GM12878 (cell line): ENCODE measurements at regions not wholly inside any gene's neighbourhood (a gene's known extent, or its start where the extent isn't known, plus 50 kb on each side); places are given as distances from the start of the nearest gene placed in this dataset.

Experiments
- ATAC-seq: fragments of 200-7000 bp; cut with Tn5 transposase; 3 replicates; pipeline ENCODE4 v1.9.1; 2020; ENCODE audit warnings: mild to moderate bottlenecking, moderate library complexity
- BruUV-seq: library from RNA; stranded (reverse); fragments of 400-500 nt; replicated peaks from 2 replicates; lab custom pipeline; 2021; lab: Mats Ljungman, UMichigan
- CTCF ChIA-PET: fragments of 300-600 bp; sonication (Branson Sonifier 250); formaldehyde crosslinking; extraction: SDS; loops from one replicate; lab custom pipeline; 2021; ENCODE audit warnings: inconsistent platforms; lab: Yijun Ruan, JAX
- POLR2A ChIA-PET: fragments of 350-600 bp; formaldehyde crosslinking; extraction: SDS; loops from one replicate; lab custom pipeline; 2021; ENCODE audit warnings: inconsistent platforms; lab: Charles Lee
- RAD21 ChIA-PET: fragments of 300-600 bp; sonication (Branson Sonifier 250); formaldehyde crosslinking; loops from one replicate; lab custom pipeline; 2023; ENCODE audit warnings: antibody characterized with exemption; ENCODE audit not compliant: unreplicated experiment; lab: Charles Lee
- SMC1A ChIA-PET: fragments of 300-600 bp; sonication (Branson Sonifier 250); formaldehyde crosslinking; loops from one replicate; lab custom pipeline; 2023; ENCODE audit not compliant: unreplicated experiment, uncharacterized antibody; lab: Charles Lee
- DNase-seq: peaks from one replicate; pipeline ENCODE4 v3.0.0-alpha.2; 2011; ENCODE audit warnings: low read depth, low spot score
- FAIRE-seq: peaks from 3 replicates; lab custom pipeline; 2011; peaks lifted over from hg19 to GRCh38; lab: Jason Lieb, UNC
- H2AFZ ChIP-seq: 2 replicates; pipeline ENCODE4 v1.6.0; 2011; ENCODE audit warnings: low read depth, low read length, control low read depth; ENCODE audit not compliant: control insufficient read depth
- H3K27ac ChIP-seq: 2 replicates; pipeline ENCODE4 v1.5.1; 2011; ENCODE audit warnings: control low read depth; ENCODE audit not compliant: control insufficient read depth, insufficient read depth
- H3K27me3 ChIP-seq, 2 experiments: replicated peaks in 1 of 2; 2 replicates each; pipeline versions ENCODE4 v1.6.0 to v1.6.1; 2011; ENCODE audit warnings: low read length in 1 of 2; ENCODE audit not compliant: control insufficient read depth in 2 of 2, insufficient read depth in 2 of 2
- H3K36me3 ChIP-seq, 2 experiments: 2 replicates each; pipeline ENCODE4 v1.5.1; 2011; ENCODE audit warnings: low read length in 1 of 2; ENCODE audit not compliant: control insufficient read depth in 2 of 2, insufficient read depth in 2 of 2
- H3K4me1 ChIP-seq: 2 replicates; pipeline ENCODE4 v1.6.1; 2011; ENCODE audit warnings: mild to moderate bottlenecking, low read length, moderate library complexity, mixed read lengths; ENCODE audit not compliant: control insufficient read depth, insufficient read depth
- H3K4me2 ChIP-seq: 2 replicates; pipeline ENCODE4 v1.6.0; 2011; ENCODE audit warnings: control low read depth; ENCODE audit not compliant: control insufficient read depth, insufficient read depth
- H3K4me3 ChIP-seq: fragments of 200-600 bp; sonication (generic); 2 replicates; pipeline ENCODE4 v1.5.1; 2016
- H3K79me2 ChIP-seq: 2 replicates; pipeline ENCODE4 v1.6.0; 2011; ENCODE audit warnings: low read length; ENCODE audit not compliant: control insufficient read depth, insufficient read depth
- H3K9ac ChIP-seq: 2 replicates; pipeline ENCODE4 v1.8.0; 2011; ENCODE audit warnings: low read length, control low read depth, mixed read lengths; ENCODE audit not compliant: control insufficient read depth, insufficient read depth
- H3K9me3 ChIP-seq: replicated peaks from 3 replicates; pipeline ENCODE4 v1.5.1; 2011; ENCODE audit warnings: mild to moderate bottlenecking, low read length; ENCODE audit not compliant: control insufficient read depth, insufficient read depth
- H4K20me1 ChIP-seq: 2 replicates; pipeline ENCODE4 v1.6.0; 2011; ENCODE audit not compliant: control insufficient read depth, insufficient read depth
- BCL11A ChIP-seq: IDR thresholded peaks from 2 replicates; pipeline ENCODE4 v1.6.1; 2011; ENCODE audit warnings: low read depth, low read length
- ETV6 ChIP-seq, 2 experiments: fragments of 450-650 bp in 1 of 2; IDR thresholded peaks in 1 of 2; conservative IDR thresholded peaks in 1 of 2; 2 replicates each; pipeline ENCODE4 v1.6.1; 2014; ENCODE audit warnings: antibody characterized with exemption in 1 of 2, borderline replicate concordance in 1 of 2, low read depth in 1 of 2, mild to moderate bottlenecking in 1 of 2, moderate library complexity in 1 of 2
- MEF2B ChIP-seq: fragments of 450-650 bp; IDR thresholded peaks from 2 replicates; pipeline ENCODE4 v1.6.1; 2018; ENCODE audit warnings: mild to moderate bottlenecking, moderate library complexity; ENCODE audit not compliant: partially characterized antibody, poor library complexity, severe bottlenecking
- NKRF ChIP-seq: fragments of 450-650 bp; conservative IDR thresholded peaks from 2 replicates; pipeline ENCODE4 v1.6.1; 2017; ENCODE audit warnings: mild to moderate bottlenecking, moderate library complexity
- RCOR1 ChIP-seq: conservative IDR thresholded peaks from 2 replicates; pipeline ENCODE4 v1.6.1; 2012; ENCODE audit warnings: low read depth, low read length, improper control_type of control experiment
- SMAD5 ChIP-seq: IDR thresholded peaks from 2 replicates; pipeline ENCODE4 v1.6.1; 2016; ENCODE audit warnings: antibody characterized with exemption, low read depth
- SP1 ChIP-seq: IDR thresholded peaks from one replicate; pipeline ENCODE4 v1.6.1; 2011; ENCODE audit warnings: low read depth, low read length
- TCF3 ChIP-seq: IDR thresholded peaks from 2 replicates; pipeline ENCODE4 v1.6.1; 2012; ENCODE audit warnings: low read depth, mild to moderate bottlenecking, low read length, borderline replicate concordance; ENCODE audit not compliant: insufficient read depth
- WRNIP1 ChIP-seq: IDR thresholded peaks from 2 replicates; pipeline ENCODE4 v1.6.1; 2011; ENCODE audit warnings: low read depth, low read length, improper control_type of control experiment, borderline replicate concordance
- in situ Hi-C: fragments of 300-500 bp; cut with MboI; formaldehyde crosslinking; loops from 9 replicates; pipeline ENCODE4 v1.14.3; 2018; ENCODE audit warnings: mixed read lengths
- intact Hi-C: fragments of 100-400 bp; cut with micrococcal nuclease; formaldehyde crosslinking; loops from one replicate; pipeline ENCODE4 v1.14.2; 2022; ENCODE audit not compliant: unreplicated experiment
- TF ChIP-seq, protein P1 (sequence below): fragments of 450-650 bp; IDR thresholded peaks from 2 replicates; pipeline ENCODE4 v1.6.1; 2018; ENCODE audit warnings: borderline replicate concordance, mild to moderate bottlenecking; ENCODE audit not compliant: partially characterized antibody
- TF ChIP-seq, protein P2 (sequence below): fragments of 450-650 bp; IDR thresholded peaks from 2 replicates; pipeline ENCODE4 v1.6.1; 2018; ENCODE audit warnings: mild to moderate bottlenecking, low read depth, moderate library complexity; ENCODE audit not compliant: partially characterized antibody

GRCh38 chr2:48829569-48829968, 74.0 kb upstream of the LHCGR start:
- no peak for TF ChIP-seq MEF2B
- no peak for TF ChIP-seq ETV6 (conservative IDR thresholded peaks at IDR 0.05 in 1 of 2, IDR thresholded peaks at IDR 0.05 in 1 of 2; ENCODE audit: borderline replicate concordance in 1 of 2, low read depth in 1 of 2)
- TF ChIP-seq TCF3 = no peak
- TF ChIP-seq RCOR1 = no peak
- no peak for TF ChIP-seq WRNIP1
- no peak for TF ChIP-seq SMAD5
- BruUV-seq = no TSS peak
- ChIA-PET RAD21 (no interaction called here), CTCF (no interaction called here), POLR2A (no interaction called here), SMC1A (no interaction called here)
- no peaks in the 10 kb centered on the region for H3K79me2 ChIP-seq
- no peaks in the 10 kb centered on the region for H3K36me3 ChIP-seq
- no peak overlapping the region for H3K27ac ChIP-seq
- intact Hi-C loops (no loop called here), in situ Hi-C loops (no loop called here)
- no peak overlapping the region for H3K9ac ChIP-seq
- H3K4me2 ChIP-seq = no peak overlapping the region
- H3K9me3 ChIP-seq = no peaks in the 10 kb centered on the region
- no peaks in the 10 kb centered on the region for H3K4me1 ChIP-seq
- ATAC-seq = no peak
- H3K4me3 ChIP-seq = no peak overlapping the region
- no peak overlapping the region for H2AFZ ChIP-seq
- FAIRE-seq = no peak
- H4K20me1 ChIP-seq = no peaks in the 10 kb centered on the region
- DNase-seq = no peak
- 0 out of 4 replicates have a peak, but pooled peaks cover 0 to 1% of the 10 kb centered on the region in 2 experiments for H3K27me3 ChIP-seq

DNA sequence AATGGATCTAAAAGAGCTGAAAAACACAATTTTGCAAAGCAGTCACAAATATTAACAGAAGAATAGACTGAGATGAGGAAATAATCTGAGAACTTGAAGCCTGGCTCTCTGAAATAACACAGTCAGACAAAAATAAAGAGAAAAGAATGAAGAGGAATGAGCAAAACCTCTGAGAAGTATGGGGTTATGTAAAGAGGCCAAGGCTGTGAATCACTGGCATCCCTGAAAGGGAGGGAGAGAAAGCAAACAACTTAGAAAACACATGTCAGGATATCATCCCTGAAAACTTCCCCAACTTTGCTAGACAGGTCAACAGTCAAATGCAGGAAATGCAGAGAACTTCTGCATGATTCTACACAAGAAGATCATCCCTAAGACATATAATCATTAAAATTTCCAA, 73.5 kb upstream of the LHCGR start:
- no TSS peak for BruUV-seq
- in situ Hi-C loops = no loop called here
- TF ChIP-seq BCL11A (no peak), NKRF (no peak), SP1 (no peak)
- TF ChIP-seq, protein P1, sequence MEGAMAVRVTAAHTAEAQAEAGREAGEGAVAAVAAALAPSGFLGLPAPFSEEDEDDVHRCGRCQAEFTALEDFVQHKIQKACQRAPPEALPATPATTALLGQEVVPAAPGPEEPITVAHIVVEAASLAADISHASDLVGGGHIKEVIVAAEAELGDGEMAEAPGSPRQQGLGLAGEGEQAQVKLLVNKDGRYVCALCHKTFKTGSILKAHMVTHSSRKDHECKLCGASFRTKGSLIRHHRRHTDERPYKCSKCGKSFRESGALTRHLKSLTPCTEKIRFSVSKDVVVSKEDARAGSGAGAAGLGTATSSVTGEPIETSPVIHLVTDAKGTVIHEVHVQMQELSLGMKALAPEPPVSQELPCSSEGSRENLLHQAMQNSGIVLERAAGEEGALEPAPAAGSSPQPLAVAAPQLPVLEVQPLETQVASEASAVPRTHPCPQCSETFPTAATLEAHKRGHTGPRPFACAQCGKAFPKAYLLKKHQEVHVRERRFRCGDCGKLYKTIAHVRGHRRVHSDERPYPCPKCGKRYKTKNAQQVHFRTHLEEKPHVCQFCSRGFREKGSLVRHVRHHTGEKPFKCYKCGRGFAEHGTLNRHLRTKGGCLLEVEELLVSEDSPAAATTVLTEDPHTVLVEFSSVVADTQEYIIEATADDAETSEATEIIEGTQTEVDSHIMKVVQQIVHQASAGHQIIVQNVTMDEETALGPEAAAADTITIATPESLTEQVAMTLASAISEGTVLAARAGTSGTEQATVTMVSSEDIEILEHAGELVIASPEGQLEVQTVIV = no peak
- TF ChIP-seq, protein P2, sequence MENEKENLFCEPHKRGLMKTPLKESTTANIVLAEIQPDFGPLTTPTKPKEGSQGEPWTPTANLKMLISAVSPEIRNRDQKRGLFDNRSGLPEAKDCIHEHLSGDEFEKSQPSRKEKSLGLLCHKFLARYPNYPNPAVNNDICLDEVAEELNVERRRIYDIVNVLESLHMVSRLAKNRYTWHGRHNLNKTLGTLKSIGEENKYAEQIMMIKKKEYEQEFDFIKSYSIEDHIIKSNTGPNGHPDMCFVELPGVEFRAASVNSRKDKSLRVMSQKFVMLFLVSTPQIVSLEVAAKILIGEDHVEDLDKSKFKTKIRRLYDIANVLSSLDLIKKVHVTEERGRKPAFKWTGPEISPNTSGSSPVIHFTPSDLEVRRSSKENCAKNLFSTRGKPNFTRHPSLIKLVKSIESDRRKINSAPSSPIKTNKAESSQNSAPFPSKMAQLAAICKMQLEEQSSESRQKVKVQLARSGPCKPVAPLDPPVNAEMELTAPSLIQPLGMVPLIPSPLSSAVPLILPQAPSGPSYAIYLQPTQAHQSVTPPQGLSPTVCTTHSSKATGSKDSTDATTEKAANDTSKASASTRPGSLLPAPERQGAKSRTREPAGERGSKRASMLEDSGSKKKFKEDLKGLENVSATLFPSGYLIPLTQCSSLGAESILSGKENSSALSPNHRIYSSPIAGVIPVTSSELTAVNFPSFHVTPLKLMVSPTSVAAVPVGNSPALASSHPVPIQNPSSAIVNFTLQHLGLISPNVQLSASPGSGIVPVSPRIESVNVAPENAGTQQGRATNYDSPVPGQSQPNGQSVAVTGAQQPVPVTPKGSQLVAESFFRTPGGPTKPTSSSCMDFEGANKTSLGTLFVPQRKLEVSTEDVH = no peak

More for the DNA sequence above, 73.5 kb upstream of the LHCGR start:
- POLR2A ChIA-PET = no interaction called here
- FAIRE-seq (no peak), DNase-seq (no peak), ATAC-seq (no peak)
- intact Hi-C loops = no loop called here
- CTCF ChIA-PET = no interaction called here
- Histone ChIP-seq H3K4me3 (no peak overlapping the region), H3K36me3 (no peaks in the 10 kb centered on the region), H3K9ac (no peak overlapping the region), H3K27ac (no peak overlapping the region), H3K27me3 (0 out of 4 replicates have a peak, but pooled peaks cover 0 to 1% of the 10 kb centered on the region in 2 experiments), H4K20me1 (no peaks in the 10 kb centered on the region), H2AFZ (no peak overlapping the region), H3K4me2 (no peak overlapping the region), H3K79me2 (no peaks in the 10 kb centered on the region), H3K9me3 (no peaks in the 10 kb centered on the region), H3K4me1 (no peaks in the 10 kb centered on the region)
- SMC1A ChIA-PET = no interaction called here
- RAD21 ChIA-PET = no interaction called here
